ENCODE measurements at regions not wholly inside any gene's neighbourhood (a gene's known extent, or its start where the extent isn't known, plus 50 kb on each side); places are given as distances from the start of the nearest gene placed in this dataset.

DNA sequence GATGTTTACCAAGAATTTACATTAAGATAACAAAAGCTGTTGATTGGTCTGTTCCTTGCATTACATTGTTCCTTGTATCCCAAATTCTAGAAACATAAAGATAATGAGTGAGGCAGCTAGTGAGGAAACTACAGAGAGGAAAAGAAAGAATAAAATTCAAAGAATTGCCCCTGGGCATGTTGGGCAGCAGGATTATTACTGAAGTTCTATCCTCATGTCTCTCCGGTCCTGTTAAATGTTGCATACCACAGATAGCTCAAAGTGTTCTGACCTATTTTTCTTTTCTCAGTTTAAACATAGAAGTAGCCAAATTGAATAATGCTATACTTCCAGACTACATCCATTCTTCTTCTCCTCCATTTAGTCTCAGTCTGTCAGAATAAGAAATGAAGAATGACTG is 58.2 kb upstream of the DYNC1I2 start:
- no peaks in the 10 kb centered on the region for H3K4me1 ChIP-seq (ENCODE audit: control extremely low read depth in 1 of 4, control insufficient read depth in 4 of 4, insufficient read depth in 4 of 4, low read length in 3 of 4)
- peaks cover 3 to 42% (median 25%) of the 10 kb centered on the region in 5 experiments for H3K9me3 ChIP-seq (ENCODE audit: control extremely low read depth in 1 of 5, control insufficient read depth in 4 of 5, insufficient read depth in 2 of 5, low read depth in 1 of 5, low read length in 4 of 5)
- 100% methylated on average over 1 of the region's 1 CpG for WGBS (ENCODE audit: insufficient coverage)
- ChIA-PET POLR2A (no interaction called here), CTCF (no interaction called here)
- H3K4me3 ChIP-seq (ENCODE audit: control insufficient read depth in 1 of 7, extremely low read depth in 1 of 7, insufficient read depth in 4 of 7, low read depth in 2 of 7, low read length in 6 of 7), result no peak overlapping the region
- no peak for DNase-seq
- H3K27me3 ChIP-seq (replicated peaks in 2 of 5; ENCODE audit: control insufficient read depth in 4 of 5, insufficient read depth in 5 of 5, low read length in 4 of 5), result no peaks in the 10 kb centered on the region
- H3K36me3 ChIP-seq (ENCODE audit: control insufficient read depth in 4 of 4, insufficient read depth in 4 of 4, low read length in 3 of 4), result no peaks in the 10 kb centered on the region
- H3K27ac ChIP-seq (ENCODE audit: insufficient read depth in 1 of 2, low read depth in 1 of 2, low read length in 2 of 2, poor library complexity in 1 of 2, severe bottlenecking in 2 of 2), result no peak overlapping the region

GRCh38 chr2:171630089-171630770 is 57.0 kb upstream of the DYNC1I2 start:
- no peaks in the 10 kb centered on the region for H3K27me3 ChIP-seq (replicated peaks in 2 of 5; ENCODE audit: control insufficient read depth in 4 of 5, insufficient read depth in 5 of 5, low read length in 4 of 5)
- H3K9me3 ChIP-seq (ENCODE audit: control extremely low read depth in 1 of 5, control insufficient read depth in 4 of 5, insufficient read depth in 2 of 5, low read depth in 1 of 5, low read length in 4 of 5), result peaks cover 3 to 42% (median 25%) of the 10 kb centered on the region in 5 experiments
- no peak overlapping the region for H3K27ac ChIP-seq (ENCODE audit: insufficient read depth in 1 of 2, low read depth in 1 of 2, low read length in 2 of 2, poor library complexity in 1 of 2, severe bottlenecking in 2 of 2)
- no peaks in the 10 kb centered on the region for H3K4me1 ChIP-seq (ENCODE audit: control extremely low read depth in 1 of 4, control insufficient read depth in 4 of 4, insufficient read depth in 4 of 4, low read length in 3 of 4)
- ChIA-PET CTCF (no interaction called here), POLR2A (no interaction called here)
- 100% methylated on average over 1 of the region's 3 CpGs for WGBS (ENCODE audit: insufficient coverage)
- no peak for DNase-seq
- no peak overlapping the region for H3K4me3 ChIP-seq (ENCODE audit: control insufficient read depth in 1 of 7, extremely low read depth in 1 of 7, insufficient read depth in 4 of 7, low read depth in 2 of 7, low read length in 6 of 7)
- no peaks in the 10 kb centered on the region for H3K36me3 ChIP-seq (ENCODE audit: control insufficient read depth in 4 of 4, insufficient read depth in 4 of 4, low read length in 3 of 4)

DNA sequence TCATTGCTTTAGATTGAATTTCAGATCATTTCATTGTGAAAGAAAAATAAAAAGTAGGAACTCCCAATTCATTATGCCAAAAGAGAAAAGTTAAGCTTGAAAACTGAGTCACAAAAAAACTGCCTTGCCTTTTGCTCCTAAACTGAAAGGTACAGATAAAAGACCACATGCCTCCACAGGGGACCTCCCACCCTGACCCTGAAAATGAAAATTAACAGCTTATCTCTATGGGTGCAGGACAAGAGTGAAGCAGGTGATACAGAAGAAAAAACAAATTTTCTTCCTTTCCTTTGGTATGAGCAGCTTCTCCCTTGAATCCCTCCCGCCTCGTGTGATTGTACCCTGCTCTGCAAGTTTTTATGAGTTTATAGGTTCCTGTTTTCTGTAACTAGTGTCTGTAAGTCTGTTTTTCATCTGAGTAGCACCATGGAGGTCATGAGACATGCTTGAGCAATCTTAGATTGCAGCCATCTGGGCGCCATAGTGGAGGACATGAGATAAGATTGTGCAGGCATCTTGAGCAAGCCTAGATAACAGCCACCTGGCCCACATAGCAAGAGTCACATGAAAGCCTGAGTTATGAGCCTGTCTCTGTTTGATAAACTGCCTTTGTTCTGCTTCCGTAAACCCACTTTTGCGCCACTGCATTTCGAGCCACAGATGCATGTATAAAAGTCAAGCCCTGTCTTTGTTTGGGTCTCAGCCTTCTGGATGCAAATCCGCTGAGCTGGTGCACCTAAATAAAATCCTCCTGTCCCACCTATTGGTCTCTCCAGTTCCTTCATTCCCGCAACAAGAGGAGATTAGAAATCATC is 56.2 kb upstream of the DYNC1I2 start:
- Histone ChIP-seq H3K4me3 (ENCODE audit: control insufficient read depth in 1 of 7, extremely low read depth in 1 of 7, insufficient read depth in 4 of 7, low read depth in 2 of 7, low read length in 6 of 7) (no peak overlapping the region), H3K27me3 (replicated peaks in 2 of 5; ENCODE audit: control insufficient read depth in 4 of 5, insufficient read depth in 5 of 5, low read length in 4 of 5) (no peaks in the 10 kb centered on the region), H3K4me1 (ENCODE audit: control extremely low read depth in 1 of 4, control insufficient read depth in 4 of 4, insufficient read depth in 4 of 4, low read length in 3 of 4) (no peaks in the 10 kb centered on the region), H3K27ac (ENCODE audit: insufficient read depth in 1 of 2, low read depth in 1 of 2, low read length in 2 of 2, poor library complexity in 1 of 2, severe bottlenecking in 2 of 2) (no peak overlapping the region), H3K9me3 (ENCODE audit: control extremely low read depth in 1 of 5, control insufficient read depth in 4 of 5, insufficient read depth in 2 of 5, low read depth in 1 of 5, low read length in 4 of 5) (peaks cover 3 to 42% (median 25%) of the 10 kb centered on the region in 5 experiments), H3K36me3 (ENCODE audit: control insufficient read depth in 4 of 4, insufficient read depth in 4 of 4, low read length in 3 of 4) (no peaks in the 10 kb centered on the region)
- peak; percentile 7 to 27 (median 11) for DNase-seq
- CTCF ChIA-PET, result no interaction called here
- POLR2A ChIA-PET, result no interaction called here
- WGBS (ENCODE audit: insufficient coverage), result 84% methylated on average over 6 of the region's 8 CpGs

Measured in common myeloid progenitor, CD34-positive (primary cell).